HG02642 (cell line): ENCODE measurements at regions not wholly inside any gene's neighbourhood (a gene's known extent, or its start where the extent isn't known, plus 50 kb on each side); places are given as distances from the start of the nearest gene placed in this dataset.

Experiments used
- ATAC-seq: cut with Tn5 transposase; IDR thresholded peaks from one replicate; pipeline ENCODE4 v1.9.1; 2021; ENCODE audit warnings: mild to moderate bottlenecking; ENCODE audit not compliant: unreplicated experiment, poor library complexity

DNA sequence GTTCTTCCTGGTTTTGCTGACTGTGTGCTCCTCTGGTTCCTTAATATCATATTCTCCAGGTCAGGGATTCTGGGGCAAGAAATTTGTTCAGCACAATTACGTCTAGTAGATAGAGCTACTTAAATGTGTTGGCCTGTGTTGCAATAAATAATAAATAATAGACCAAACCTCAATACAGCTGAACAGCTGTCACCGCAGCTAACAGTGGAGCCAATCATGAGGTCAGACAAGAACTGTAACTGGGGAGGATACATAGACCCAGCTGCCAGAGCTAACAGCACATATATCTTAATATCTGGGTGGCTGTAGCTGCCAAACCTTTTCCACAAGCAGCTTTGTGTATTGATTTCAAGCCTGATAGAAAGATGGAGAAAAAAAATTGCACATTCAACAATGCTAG lies 1596.3 kb upstream of the PCDH20 start:
- no peak for ATAC-seq

GRCh38 chr13:63010072-63010658 lies 1594.5 kb upstream of the PCDH20 start:
- ATAC-seq: no peak

DNA sequence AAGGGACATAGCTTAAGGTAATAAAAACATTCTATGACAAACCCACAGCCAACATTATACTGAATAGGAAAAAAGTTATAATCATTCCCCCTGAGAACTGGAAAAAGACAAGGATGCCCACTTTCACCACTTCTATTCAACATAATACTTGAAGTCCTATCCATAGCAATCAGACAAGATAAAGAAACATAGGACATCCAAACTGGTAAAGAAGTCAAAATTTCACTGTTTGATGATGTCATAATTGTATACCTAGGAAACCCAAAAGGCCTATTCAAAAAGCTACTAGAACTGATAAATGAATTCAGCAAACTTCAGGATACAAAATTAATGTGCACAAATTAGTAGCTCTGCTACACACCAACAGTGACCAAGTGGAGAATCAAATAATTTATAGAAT lies 1590.0 kb upstream of the PCDH20 start:
- no peak for ATAC-seq

GRCh38 chr13:62997696-62998095 lies 1582.0 kb upstream of the PCDH20 start:
- no peak for ATAC-seq

- ATAC-seq: no peak
Observed at GRCh38 chr13:62997038-62997599, 1581.5 kb upstream of the PCDH20 start.

DNA sequence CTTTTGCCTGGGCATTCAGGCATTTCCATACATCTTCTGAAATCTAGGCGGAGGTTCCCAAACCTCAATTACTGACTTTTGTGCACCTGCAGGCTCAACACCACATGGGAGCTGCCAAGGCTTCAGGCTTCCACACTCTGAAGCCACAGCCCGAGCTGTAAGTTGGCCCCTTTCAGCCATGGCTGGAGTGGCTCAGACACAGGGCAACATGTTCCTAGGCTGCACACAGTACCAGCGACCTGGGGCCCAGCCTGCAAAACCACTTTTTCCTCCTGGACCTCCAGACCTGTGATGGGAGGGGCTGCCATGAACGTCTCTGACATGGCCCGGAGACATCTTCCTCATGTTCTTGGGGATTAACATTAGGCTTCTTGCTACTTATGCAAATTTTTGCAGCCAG lies 1558.2 kb upstream of the PCDH20 start:
- ATAC-seq: no peak

GRCh38 chr13:62964522-62964921 lies 1548.9 kb upstream of the PCDH20 start:
- no peak for ATAC-seq

DNA sequence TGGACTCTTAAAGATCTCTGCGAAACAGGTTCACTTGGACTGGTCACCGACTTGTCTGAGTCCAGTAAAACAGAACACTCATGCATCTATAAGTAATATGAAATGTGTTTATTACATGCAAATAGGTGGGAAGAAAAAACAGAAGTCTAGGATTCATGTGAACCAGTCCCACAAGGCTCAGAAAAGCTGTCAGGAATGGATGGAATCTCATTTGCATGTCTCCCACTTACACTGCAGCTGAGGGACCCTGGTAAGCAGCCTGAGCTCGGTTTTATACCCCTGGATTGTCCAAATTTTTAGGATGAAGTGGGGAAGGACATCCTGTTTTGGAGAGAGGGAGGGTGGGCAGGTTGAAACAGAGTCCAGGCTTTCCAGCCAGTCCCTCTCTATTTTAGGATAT lies 1545.1 kb upstream of the PCDH20 start:
- ATAC-seq: no peak

DNA sequence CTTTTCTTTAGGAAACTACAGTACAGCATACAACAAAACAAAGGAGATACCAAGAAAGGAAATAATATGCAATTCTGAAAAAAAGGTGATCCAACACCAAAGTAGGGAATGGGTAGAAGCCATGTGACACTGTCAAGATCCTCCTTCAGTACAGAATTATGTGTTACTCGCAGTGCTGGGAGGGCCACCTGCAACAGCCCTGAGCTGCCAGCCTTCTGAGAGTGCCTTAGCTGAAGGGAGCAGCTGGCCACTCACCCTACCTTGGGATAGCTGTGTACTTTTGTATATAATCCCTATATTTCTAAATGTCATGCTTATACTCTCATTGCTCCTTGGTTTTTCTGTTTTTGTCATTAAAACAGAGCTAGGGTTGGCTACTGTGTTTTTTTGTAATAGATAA lies 1518.2 kb upstream of the PCDH20 start:
- no peak for ATAC-seq

- ATAC-seq: no peak
Observed at GRCh38 chr13:62932256-62932883, 1516.7 kb upstream of the PCDH20 start.

- no peak for ATAC-seq
Observed at GRCh38 chr13:62931853-62932252, 1516.2 kb upstream of the PCDH20 start.

DNA sequence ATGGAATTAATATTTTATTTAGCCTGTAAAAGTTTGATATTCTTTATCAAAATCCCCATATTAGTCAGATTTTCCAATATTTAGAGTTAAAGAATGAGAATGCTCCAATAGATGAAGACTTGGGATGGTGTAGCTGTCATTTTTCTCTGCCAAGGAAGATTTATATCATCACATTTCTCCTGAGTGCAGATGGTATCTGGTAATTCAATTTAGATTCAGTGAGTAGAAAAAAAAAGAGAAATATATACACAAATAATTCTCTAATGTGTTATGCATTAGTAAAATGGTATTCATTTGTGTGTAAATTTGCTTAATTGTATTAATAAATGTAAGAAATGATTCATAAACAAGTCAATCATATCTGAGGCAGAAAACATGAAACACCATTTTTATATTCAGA lies 1508.7 kb upstream of the PCDH20 start:
- ATAC-seq: no peak

DNA sequence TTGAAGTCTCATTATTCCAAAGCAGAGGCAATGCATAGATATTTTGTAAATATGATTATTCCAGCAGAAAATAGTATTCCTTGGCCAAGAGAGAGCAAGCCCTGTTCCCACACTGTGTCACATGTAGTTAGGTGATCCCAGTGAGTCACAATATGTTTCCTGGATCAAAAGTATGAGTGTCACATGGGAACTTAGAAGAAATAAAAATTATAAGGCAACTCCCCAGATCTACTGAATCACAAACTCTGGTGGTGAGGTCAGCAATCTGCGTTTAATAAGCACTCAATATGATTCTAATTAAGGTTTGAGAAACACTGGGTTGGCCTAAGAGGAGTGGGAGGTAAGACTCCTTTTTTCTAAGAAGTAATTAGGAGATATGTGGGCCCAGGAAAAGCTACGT lies 1504.5 kb upstream of the PCDH20 start:
- no peak for ATAC-seq

GRCh38 chr13:62919491-62919890 lies 1503.8 kb upstream of the PCDH20 start:
- no peak for ATAC-seq

DNA sequence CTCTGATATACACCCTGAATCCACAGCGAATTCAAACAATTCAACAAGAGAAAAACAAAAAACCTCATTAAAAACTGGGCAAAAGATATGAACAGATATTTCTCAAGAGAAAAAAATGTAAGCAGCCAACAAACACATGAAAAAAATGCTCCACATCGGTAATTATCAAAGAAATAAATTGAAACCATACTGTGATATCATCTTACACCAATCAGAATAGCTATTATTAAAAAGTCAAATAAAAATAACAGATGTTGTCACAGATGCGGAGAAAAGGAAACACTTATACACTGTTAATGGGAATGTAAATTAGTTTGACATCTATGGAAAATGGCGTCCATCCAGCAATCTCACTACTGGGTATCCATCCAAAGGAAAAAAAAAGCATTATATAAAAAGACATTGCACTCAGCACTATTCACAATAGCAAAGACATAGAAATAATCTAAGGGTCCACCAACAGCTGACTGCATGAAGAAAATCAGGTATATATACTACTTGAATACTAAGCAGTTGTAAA lies 1495.0 kb upstream of the PCDH20 start:
- ATAC-seq: no peak

DNA sequence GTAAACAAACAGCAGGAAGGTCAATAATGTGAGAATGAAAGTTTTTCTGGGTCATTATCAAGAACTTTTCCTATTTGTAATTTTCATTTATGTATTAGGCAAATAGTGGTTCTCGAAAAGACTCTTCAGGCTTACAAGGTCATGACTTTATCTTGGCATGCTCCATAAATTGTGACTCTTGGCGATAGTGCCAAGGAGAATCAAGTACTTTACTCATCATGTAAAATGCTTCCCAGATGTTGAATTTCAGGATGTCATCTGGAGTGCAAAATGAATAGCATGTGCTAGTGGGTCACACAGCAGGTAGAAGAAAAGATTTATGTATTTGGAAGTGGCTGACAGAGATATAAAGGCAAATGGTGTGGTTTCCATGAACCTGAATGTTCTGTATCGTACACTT lies 1492.7 kb upstream of the PCDH20 start:
- ATAC-seq: no peak

GRCh38 chr13:62906896-62907295 lies 1491.2 kb upstream of the PCDH20 start:
- ATAC-seq: no peak

GRCh38 chr13:62906469-62906868 lies 1490.8 kb upstream of the PCDH20 start:
- ATAC-seq: no peak

- ATAC-seq: no peak
Observed at GRCh38 chr13:62887046-62887445, 1471.4 kb upstream of the PCDH20 start.

- ATAC-seq: no peak
Observed at GRCh38 chr13:62879071-62879470, 1463.4 kb upstream of the PCDH20 start.

DNA sequence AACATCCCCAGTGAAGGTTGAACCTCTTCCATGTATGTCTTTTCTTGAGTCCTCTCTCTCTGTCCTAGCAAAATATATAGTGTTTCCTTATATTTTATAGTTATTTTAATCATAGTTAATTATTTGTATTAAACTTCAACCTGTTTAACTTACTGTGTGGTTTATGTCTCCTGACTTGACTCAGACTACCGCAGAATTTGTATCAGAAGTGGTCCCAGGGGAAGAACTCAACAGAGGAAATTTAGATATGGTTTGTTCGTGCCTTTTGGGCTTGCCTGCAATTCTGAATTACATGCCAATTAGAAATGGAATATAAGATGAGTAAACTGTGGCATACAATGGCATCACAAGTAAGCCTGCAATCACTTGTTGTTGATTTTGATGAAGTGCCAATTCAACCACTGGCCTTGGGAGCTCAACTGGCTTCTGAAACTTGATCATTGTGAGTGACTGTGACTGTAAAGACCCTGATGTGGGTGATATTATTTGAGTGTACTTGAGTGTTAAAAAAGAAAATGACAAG lies 1459.5 kb upstream of the PCDH20 start:
- no peak for ATAC-seq

GRCh38 chr13:62850331-62850730 lies 1434.7 kb upstream of the PCDH20 start:
- ATAC-seq: no peak
